ENCODE measurements at regions not wholly inside any gene's neighbourhood (a gene's known extent, or its start where the extent isn't known, plus 50 kb on each side); places are given as distances from the start of the nearest gene placed in this dataset.
"Not testable (repeated sequence)": the region's sequence is repeated elsewhere in the genome, so short reads cannot be mapped to it uniquely, and the experiment has no call there.

DNA sequence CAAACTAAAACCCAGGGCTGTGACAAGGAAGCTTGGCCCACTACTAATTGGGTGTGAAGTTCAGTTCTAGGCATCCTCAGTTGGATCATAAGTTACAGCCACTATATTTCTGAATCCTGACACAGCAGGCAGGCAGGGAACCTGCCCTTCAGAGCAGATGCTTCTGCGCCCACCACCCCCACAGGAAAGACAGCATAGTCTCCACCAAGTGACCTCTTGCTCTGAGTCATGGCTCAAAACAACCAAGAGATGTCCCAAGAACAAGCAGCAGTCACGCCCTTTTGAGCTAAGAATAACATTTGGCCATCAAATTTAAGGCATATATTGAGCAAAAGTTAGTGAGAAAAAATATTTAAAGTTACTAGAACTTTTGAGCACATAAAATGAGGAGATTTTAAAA is 170.7 kb upstream of the SMARCAD1 start:
- no peaks in the 10 kb centered on the region for H3K9me3 ChIP-seq
- TF ChIP-seq, protein P1, sequence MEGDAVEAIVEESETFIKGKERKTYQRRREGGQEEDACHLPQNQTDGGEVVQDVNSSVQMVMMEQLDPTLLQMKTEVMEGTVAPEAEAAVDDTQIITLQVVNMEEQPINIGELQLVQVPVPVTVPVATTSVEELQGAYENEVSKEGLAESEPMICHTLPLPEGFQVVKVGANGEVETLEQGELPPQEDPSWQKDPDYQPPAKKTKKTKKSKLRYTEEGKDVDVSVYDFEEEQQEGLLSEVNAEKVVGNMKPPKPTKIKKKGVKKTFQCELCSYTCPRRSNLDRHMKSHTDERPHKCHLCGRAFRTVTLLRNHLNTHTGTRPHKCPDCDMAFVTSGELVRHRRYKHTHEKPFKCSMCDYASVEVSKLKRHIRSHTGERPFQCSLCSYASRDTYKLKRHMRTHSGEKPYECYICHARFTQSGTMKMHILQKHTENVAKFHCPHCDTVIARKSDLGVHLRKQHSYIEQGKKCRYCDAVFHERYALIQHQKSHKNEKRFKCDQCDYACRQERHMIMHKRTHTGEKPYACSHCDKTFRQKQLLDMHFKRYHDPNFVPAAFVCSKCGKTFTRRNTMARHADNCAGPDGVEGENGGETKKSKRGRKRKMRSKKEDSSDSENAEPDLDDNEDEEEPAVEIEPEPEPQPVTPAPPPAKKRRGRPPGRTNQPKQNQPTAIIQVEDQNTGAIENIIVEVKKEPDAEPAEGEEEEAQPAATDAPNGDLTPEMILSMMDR (IDR thresholded peaks at IDR 0.05) = no peak

DNA sequence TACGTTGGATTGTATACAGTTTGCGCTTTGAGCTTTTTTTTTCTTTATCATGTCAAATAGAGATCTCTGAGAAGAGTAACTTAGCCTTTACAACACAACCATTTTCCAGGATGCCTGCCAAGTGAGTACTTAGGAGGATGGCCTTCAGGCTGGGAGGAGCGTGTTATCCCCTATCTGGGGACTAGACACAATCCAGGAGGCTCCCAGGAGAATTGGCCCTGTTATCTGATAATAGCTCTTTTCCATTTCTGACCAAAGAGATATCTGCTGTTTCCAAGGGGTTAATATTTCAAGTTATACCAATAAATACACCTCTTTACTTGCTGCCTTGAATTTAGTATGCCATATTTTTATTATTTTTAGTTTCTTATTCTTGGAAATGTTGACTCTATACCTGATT is 169.5 kb upstream of the SMARCAD1 start:
- DNase-seq = no peak
- H3K27ac ChIP-seq = no peak overlapping the region
- no peak overlapping the region for H3K4me3 ChIP-seq
- intact Hi-C loops (cut with DNase I) = no loop called here
- no peaks in the 10 kb centered on the region for H3K4me1 ChIP-seq
- TF ChIP-seq, protein P1 (IDR thresholded peaks at IDR 0.05) = no peak
- H3K9ac ChIP-seq (ENCODE audit: low read depth in 2 of 2, low read length in 2 of 2) = no peak overlapping the region
- H3K36me3 ChIP-seq = no peaks in the 10 kb centered on the region
- H3K9me3 ChIP-seq = no peaks in the 10 kb centered on the region
- no peaks in the 10 kb centered on the region for H3K27me3 ChIP-seq

More for the DNA sequence above, 170.7 kb upstream of the SMARCAD1 start:
- Histone ChIP-seq H3K4me1 (no peaks in the 10 kb centered on the region), H3K4me3 (no peak overlapping the region), H3K36me3 (no peaks in the 10 kb centered on the region), H3K9ac (ENCODE audit: low read depth in 2 of 2, low read length in 2 of 2) (no peak overlapping the region), H3K27me3 (no peaks in the 10 kb centered on the region), H3K27ac (no peak overlapping the region)
- no peak for DNase-seq
- intact Hi-C loops (cut with DNase I) = no loop called here

DNA sequence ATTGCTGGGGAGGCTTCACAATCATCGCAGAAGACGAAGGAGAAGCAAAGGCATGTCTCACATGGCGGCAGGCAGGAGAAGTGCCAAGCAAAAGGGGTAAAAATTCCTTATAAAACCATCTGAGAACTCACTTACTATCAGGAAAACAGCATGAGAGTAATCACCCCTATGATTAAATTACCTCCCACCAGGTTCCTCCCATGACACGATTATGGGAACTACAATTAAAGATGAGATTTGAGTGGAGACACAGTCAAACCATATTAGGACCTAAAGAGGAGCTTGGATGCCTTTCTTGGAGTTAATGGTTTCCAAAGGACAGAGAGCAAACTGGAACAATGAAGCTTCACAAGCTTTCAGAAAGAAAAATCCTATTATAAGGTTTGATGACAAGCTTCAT is 168.4 kb upstream of the SMARCAD1 start:
- no peaks in the 10 kb centered on the region for H3K9me3 ChIP-seq
- H3K4me1 ChIP-seq = no peaks in the 10 kb centered on the region
- H3K27me3 ChIP-seq = no peaks in the 10 kb centered on the region
- intact Hi-C loops (cut with DNase I) = no loop called here
- no peaks in the 10 kb centered on the region for H3K36me3 ChIP-seq
- H3K27ac ChIP-seq = no peak overlapping the region
- TF ChIP-seq, protein P1 (IDR thresholded peaks at IDR 0.05) = no peak
- DNase-seq = no peak
- no peak overlapping the region for H3K9ac ChIP-seq (ENCODE audit: low read depth in 2 of 2, low read length in 2 of 2)
- H3K4me3 ChIP-seq = no peak overlapping the region

GRCh38 chr4:94044471-94044870 is 163.2 kb upstream of the SMARCAD1 start:
- H3K9ac ChIP-seq (ENCODE audit: low read depth in 2 of 2, low read length in 2 of 2); H3K27me3 ChIP-seq; H3K36me3 ChIP-seq; intact Hi-C loops (cut with DNase I); H3K9me3 ChIP-seq; H3K4me1 ChIP-seq; H3K4me3 ChIP-seq; H3K27ac ChIP-seq; DNase-seq: not testable (repeated sequence)

DNA sequence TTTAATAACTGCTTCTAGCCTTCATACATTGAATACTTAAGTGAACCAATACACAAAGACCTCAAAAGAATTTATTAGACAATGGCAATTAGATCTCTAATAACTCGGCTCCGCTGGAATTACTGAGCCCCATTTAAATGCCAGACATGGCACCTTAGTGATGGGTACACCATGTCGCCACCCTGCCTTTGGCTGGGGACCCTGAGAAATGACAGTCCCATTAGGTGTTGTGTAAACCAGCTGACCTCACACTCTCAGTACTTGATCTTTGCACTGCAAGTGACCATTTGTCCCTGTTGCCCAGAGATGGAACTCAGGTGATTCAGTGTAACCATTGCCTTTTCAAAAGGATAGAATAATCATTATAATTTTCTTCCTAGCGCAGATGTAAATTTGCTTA is 144.6 kb upstream of the SMARCAD1 start:
- TF ChIP-seq, protein P1 (IDR thresholded peaks at IDR 0.05) = no peak
- no peaks in the 10 kb centered on the region for H3K27me3 ChIP-seq

DNA sequence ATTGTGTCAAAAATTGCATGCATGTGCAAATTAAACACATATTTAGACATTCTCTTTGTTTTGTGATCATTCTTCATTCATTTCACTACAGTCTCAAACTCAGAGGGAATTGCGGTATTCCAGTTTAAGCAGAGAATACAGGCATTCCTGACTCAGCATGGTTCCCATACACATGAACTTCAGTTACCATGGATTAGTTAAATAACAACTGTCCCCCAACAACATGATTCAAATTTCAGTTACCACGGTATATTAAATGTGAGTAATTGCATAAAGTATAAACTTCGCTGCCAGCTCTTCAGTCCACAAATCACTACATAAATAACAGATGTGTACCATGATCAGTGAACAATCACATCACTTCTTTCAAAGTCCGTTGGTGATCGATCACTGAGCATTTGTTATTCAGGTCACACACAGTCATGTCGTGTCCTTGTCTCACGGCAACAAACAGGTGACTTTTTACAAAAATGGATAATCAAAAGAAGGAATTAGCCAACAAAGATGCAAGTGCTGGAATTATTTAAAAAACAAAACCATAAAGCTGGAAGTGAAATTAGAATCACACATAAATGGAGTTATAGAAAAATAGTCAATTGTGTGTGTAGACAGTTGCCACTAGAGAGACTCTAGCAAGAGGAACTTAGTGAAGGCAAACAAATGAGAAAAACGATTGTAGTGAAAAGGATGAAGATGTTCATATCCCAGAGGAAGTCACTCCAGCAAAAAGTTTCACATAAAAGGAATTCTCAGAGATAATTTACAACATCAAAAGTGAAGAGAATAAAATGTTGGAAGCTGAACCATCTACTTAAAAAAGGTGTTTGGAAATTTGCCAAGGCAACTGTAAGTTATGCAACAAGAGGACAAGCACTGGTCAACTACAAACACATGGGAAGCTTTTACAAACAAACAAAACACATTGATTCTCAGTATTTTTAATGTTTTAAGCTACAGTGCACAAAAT is 138.6 kb upstream of the SMARCAD1 start:
- intact Hi-C loops (cut with DNase I) = no loop called here
- Histone ChIP-seq H3K27me3 (no peaks in the 10 kb centered on the region), H3K4me1 (no peaks in the 10 kb centered on the region), H3K9me3 (no peaks in the 10 kb centered on the region), H3K27ac (no peak overlapping the region), H3K4me3 (no peak overlapping the region), H3K36me3 (no peaks in the 10 kb centered on the region), H3K9ac (ENCODE audit: low read depth in 2 of 2, low read length in 2 of 2) (no peak overlapping the region)
- TF ChIP-seq, protein P1 (IDR thresholded peaks at IDR 0.05) = no peak
- no peak for DNase-seq

More for the DNA sequence above, 144.6 kb upstream of the SMARCAD1 start:
- no peak overlapping the region for H3K27ac ChIP-seq
- H3K9ac ChIP-seq (ENCODE audit: low read depth in 2 of 2, low read length in 2 of 2) = no peak overlapping the region
- H3K9me3 ChIP-seq = no peaks in the 10 kb centered on the region
- no peaks in the 10 kb centered on the region for H3K36me3 ChIP-seq
- H3K4me1 ChIP-seq = no peaks in the 10 kb centered on the region
- no peak for DNase-seq
- intact Hi-C loops (cut with DNase I) = no loop called here
- no peak overlapping the region for H3K4me3 ChIP-seq

Measured in colonic mucosa (tissue), 4 donors.